SKM-1 treated with dmso at 0.1 percent for 144 hours (cell line): ENCODE measurements at regions not wholly inside any gene's neighbourhood (a gene's known extent, or its start where the extent isn't known, plus 50 kb on each side); places are given as distances from the start of the nearest gene placed in this dataset.
"Not testable (repeated sequence)": the region's sequence is repeated elsewhere in the genome, so short reads cannot be mapped to it uniquely, and the experiment has no call there.

Experiments used
- DNase-seq: peaks from one replicate; lab custom pipeline; 2025; ENCODE audit not compliant: unreplicated experiment; lab: John Stamatoyannopoulos, UW

- DNase-seq = no peak
Measured at GRCh38 chr2:58387701-58388100, 146.6 kb upstream of the FANCL start.

GRCh38 chr2:58386904-58387303 is 145.8 kb upstream of the FANCL start:
- DNase-seq = not testable (repeated sequence)

GRCh38 chr2:58378152-58378551 is 137.0 kb upstream of the FANCL start:
- no peak for DNase-seq

GRCh38 chr2:58377181-58377580 is 136.1 kb upstream of the FANCL start:
- no peak for DNase-seq

- DNase-seq = no peak
Measured at GRCh38 chr2:58376592-58376991, 135.5 kb upstream of the FANCL start.

- no peak for DNase-seq
Measured at GRCh38 chr2:58369594-58369993, 128.5 kb upstream of the FANCL start.

- DNase-seq = no peak
Measured at GRCh38 chr2:58364098-58364497, 123.0 kb upstream of the FANCL start.

GRCh38 chr2:58358026-58358425 is 116.9 kb upstream of the FANCL start:
- no peak for DNase-seq

- DNase-seq = no peak
Measured at GRCh38 chr2:58357521-58357920, 116.4 kb upstream of the FANCL start.

GRCh38 chr2:58354230-58354629 is 113.1 kb upstream of the FANCL start:
- DNase-seq = no peak

- no peak for DNase-seq
Measured at GRCh38 chr2:58350484-58350883, 109.4 kb upstream of the FANCL start.

- DNase-seq = no peak
Measured at GRCh38 chr2:58347810-58348209, 106.7 kb upstream of the FANCL start.

- no peak for DNase-seq
Measured at GRCh38 chr2:58341047-58341446, 99.9 kb upstream of the FANCL start.

GRCh38 chr2:58339548-58340243 is 98.6 kb upstream of the FANCL start:
- no peak for DNase-seq

- DNase-seq = no peak
Measured at GRCh38 chr2:58336416-58336815, 95.3 kb upstream of the FANCL start.

- DNase-seq = no peak
Measured at GRCh38 chr2:58334414-58334813, 93.3 kb upstream of the FANCL start.

- not testable (repeated sequence) for DNase-seq
Measured at GRCh38 chr2:58325296-58325895, 84.3 kb upstream of the FANCL start.

- DNase-seq = no peak
Measured at GRCh38 chr2:58319481-58319880, 78.4 kb upstream of the FANCL start.

GRCh38 chr2:58318949-58319348 is 77.8 kb upstream of the FANCL start:
- DNase-seq = not testable (repeated sequence)

- DNase-seq = no peak
Measured at GRCh38 chr2:58313926-58314325, 72.8 kb upstream of the FANCL start.

GRCh38 chr2:58308435-58308834 is 67.3 kb upstream of the FANCL start:
- DNase-seq = no peak

- DNase-seq = no peak
Measured at GRCh38 chr2:58304843-58305242, 63.7 kb upstream of the FANCL start.

- DNase-seq = no peak
Measured at GRCh38 chr2:58299123-58299522, 58.0 kb upstream of the FANCL start.
